Epithelial cell of prostate (primary cell): ENCODE measurements at regions not wholly inside any gene's neighbourhood (a gene's known extent, or its start where the extent isn't known, plus 50 kb on each side); places are given as distances from the start of the nearest gene placed in this dataset.
"Not testable (repeated sequence)": the region's sequence is repeated elsewhere in the genome, so short reads cannot be mapped to it uniquely, and the experiment has no call there.

Source experiments
- DNase-seq: peaks from one replicate; pipeline ENCODE4 v3.0.0-alpha.2; 2011; ENCODE audit warnings: low read depth, low spot score
- H3K27ac ChIP-seq: fragments of 450-650 bp; 2 replicates; pipeline ENCODE4 v1.5.1; 2017; ENCODE audit warnings: mild to moderate bottlenecking

DNA sequence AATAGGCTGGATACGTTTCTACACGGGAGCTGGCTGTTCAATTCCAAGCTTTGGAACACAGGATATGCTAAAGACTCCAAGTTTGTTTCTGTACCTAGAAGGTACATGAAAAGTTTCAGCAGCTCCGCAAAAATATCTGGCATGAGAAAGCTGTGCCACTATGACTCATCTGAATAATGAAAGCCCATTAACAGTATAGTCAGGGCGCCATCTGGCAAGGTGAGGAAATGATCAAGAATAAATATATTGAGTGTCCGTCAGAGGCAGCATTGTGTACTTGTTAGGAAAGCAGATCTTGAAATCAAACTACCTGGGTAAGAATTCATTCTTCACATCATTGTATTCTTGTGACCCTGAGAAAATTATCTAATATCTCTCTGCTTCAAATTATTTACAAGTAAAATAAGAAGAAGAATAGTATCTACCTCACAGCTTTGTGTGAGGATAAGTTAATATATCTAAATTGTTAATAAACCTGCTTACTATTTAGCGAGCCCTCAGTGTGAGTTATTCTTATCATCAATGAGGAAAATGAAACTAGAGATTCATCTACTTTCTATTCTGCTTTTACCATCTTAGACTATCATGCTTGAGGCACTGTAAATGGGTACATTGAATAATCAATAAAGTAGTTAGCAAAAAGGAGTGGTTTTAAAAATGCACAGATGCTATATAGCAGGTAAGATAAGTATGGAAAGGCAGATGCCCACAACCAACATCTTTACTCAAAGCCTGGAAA, 53.5 kb downstream of the FSCB start:
- no peak overlapping the region for H3K27ac ChIP-seq
- no peak for DNase-seq

DNA sequence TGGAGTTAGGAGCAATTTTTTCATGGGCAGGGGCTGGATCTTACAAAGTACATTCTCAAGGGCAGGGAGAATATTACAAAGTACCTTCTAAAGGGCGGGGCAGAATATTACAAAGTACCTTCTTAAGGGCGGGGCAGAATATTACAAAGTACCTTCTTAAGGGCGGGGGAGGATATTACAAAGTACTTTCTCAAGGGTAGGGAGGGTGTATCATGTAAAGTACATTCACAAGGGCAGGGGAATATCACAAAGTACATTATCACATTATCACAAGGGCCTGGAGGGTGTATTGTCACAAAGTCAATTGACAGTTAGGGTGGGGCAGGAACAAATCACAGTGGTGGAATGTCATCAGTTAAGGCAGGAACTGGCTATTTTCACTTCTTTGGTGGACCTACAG, 56.9 kb downstream of the FSCB start:
- H3K27ac ChIP-seq, DNase-seq: not testable (repeated sequence)

DNA sequence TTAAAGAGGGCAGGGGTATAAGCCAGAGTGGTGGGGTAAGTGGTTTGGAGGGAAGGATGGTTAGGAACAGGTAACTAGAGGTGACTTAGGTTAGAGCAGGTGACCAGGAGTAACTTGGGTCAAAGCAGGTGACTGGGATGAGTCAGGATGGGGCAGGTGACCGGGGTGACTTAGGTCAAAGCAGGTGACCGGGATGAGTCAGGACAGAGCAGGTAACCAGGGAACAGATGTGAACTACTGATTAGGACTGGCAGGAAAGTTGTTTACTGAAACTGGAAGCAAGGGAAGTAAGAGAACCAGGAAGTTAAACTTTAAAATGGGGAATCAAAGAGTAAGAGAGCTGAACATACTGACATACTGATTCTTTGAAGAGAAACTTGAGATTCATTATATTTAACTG, 57.4 kb downstream of the FSCB start:
- no peak overlapping the region for H3K27ac ChIP-seq
- DNase-seq: no peak

DNA sequence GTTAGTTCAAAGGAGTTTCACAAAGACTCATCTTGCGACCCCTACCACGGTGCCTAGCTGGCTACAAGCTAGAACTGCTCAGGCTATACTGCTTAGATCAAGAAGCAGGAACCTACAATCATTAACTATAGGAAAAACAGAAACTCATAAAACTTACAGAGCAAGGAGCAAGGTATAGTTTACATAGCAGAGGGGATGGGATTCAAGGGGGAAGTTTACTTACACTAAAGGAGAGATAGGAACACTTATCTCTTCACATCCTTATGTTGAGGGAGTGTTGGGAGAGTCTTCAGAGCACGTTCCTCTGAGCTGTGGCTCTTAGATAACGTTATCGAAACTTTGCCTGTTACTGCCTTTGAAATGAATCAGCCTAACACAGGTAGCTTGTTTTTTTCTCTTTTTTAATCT, 58.1 kb downstream of the FSCB start:
- no peak overlapping the region for H3K27ac ChIP-seq
- no peak for DNase-seq

DNA sequence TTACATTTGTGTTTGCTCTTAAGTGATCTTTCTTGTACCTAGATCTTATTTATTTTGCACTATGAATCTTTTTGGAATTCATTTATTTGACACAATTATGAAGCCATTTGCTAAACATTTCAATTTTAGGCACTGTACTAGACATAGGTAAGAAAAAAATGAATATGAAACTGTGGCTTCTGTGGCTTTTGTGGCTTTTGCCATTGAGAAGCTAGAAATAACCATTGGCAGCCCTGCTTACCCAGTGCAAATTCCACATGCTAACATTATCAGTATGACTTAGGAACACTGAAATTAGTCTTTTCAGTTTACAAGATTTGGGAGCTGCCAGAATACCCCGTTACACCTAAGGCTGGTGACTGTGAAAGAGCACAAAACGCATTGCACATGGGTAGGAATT, 60.1 kb downstream of the FSCB start:
- DNase-seq: no peak
- no peak overlapping the region for H3K27ac ChIP-seq

DNA sequence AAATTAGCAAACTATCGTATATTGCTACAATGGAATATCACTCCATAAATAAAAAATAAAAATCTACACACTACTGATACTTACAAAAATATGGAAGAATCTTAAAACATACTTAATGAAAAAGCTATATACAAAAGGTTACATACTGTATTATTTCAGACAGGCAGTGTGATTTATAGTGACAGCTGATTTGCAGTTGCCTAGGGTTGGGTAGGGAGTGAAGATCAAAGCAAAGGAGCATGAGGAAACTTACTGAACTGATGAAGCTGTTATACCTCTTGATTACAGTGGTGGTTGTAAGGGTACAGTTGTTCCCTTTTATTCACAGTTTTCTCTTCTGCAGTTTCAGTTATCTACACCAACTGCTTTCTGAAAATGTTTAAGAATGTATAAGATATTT, 62.6 kb downstream of the FSCB start:
- H3K27ac ChIP-seq: no peak overlapping the region
- no peak for DNase-seq

DNA sequence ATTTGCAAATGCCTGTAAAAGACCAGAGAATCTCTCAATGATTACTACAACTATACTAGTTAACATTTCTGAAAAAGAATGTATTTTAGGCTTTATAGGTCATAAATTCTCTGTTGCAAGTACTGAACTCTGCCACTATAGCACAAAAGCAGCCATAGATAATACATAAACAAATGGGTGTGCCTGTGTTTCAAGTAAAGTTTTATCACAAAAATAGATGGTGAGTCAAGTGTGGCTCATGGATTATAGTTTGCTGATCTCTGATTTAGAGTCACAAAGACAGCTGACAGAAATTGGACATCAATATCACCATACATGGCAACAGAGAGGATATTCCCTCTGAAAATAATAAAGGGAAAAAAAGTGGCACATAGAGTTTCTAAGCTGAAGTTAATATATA, 68.1 kb downstream of the FSCB start:
- DNase-seq: no peak
- no peak overlapping the region for H3K27ac ChIP-seq

DNA sequence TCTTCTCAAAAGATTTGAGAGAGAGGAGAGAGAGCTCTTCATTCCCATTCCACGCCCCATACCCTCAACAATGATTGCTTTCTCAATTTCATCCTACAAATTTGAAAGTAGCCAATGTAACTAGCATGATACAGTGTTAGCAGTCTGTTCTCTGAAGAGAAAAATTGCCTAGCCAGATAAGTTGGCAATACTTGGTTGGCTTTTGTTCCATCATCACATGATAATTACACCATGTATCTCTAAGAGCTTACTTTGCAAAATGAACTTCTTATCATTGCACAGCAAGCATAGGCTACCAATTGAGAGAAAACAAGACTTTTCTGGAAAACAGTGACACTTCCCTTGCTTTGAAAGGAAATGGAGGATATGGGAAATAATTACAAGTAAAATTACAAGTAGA, 68.9 kb downstream of the FSCB start:
- no peak for DNase-seq
- H3K27ac ChIP-seq: no peak overlapping the region

DNA sequence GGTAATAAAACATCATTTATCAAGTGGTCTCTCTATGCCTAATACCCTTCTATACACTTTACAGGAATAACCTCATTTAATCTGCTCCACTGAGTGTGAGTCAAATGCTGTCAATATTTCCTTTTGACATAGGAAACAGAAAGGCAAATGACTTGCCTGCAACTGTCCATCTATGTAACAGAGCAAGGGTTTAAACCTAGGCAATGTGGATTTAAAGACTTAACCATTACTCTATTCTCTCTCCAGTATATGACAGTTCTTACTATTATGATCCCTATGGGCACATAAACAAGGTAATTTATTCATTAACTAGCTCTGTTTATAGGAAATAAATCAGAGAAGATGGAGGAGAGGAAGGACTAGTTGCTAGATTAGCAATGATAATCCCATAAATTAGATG, 70.6 kb downstream of the FSCB start:
- DNase-seq: no peak
- no peak overlapping the region for H3K27ac ChIP-seq

DNA sequence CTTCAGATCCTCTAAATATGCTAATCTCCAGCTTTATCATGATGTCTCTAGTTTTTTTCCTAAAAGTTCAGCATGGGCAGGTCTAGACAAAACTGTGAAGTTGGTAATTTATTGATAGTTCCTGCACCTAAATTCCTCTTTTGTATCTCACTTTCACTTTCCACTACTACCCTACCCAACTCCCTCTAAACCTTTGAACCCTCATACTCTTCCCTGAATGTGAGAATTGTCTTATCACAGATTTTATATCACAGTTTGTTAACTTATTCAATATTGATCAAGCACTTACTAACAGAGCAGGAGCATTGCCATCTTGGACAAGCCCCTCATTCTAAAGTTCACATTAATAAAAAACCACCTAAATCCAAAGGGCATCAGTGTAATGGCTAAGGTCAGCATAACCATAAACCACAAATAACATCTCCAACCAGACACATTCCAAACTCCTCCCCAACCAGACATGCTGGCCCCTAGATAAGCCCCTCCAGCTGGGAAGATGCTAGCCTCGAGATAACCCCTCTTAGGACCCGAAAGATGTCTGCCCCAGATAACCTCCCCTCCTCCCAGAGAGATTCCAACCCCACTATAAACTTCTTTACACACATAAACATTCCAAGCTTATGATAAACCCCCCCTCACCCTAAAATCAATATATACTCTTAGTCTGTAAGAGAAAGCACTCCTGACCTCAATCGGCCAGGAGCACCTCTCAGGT, 78.7 kb downstream of the FSCB start:
- no peak for DNase-seq
- no peak overlapping the region for H3K27ac ChIP-seq

DNA sequence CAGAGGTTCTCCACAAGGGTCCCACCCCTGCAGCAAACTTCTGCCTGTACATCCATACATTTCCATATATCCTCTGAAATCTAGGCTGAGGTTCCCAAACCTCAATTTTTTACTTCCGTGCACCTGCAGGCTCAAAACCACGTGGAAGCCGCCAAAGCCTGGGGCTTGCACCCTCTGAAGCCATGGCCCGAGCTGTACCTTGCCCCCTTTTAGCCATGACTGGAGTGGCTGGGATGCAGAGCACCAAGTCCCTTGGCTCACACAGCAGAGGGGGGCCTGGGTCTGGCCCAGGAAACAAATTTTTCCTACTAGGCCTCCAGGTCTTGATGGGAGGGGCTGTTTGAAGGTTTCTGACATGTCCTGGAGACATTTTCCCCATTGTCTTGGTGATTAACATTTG, 84.4 kb downstream of the FSCB start:
- no peak overlapping the region for H3K27ac ChIP-seq
- DNase-seq: no peak

DNA sequence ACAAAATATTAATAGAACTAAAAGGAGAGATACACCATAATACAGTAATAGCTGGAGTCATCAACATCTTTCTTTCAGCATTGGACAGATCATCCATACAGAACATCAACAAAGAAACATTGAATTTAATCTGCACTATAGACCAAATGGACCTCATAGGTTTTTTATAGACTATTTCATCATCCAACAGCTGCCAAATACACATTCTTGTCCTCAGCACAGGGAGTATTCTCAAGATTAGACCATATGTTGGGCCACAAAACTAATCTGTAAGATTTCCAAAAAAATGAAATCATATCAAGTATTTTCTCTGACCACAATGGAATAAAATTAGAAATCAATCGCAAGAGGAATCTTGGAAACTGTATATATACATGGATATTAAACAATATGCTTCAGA, 86.9 kb downstream of the FSCB start:
- no peak overlapping the region for H3K27ac ChIP-seq
- DNase-seq: no peak

DNA sequence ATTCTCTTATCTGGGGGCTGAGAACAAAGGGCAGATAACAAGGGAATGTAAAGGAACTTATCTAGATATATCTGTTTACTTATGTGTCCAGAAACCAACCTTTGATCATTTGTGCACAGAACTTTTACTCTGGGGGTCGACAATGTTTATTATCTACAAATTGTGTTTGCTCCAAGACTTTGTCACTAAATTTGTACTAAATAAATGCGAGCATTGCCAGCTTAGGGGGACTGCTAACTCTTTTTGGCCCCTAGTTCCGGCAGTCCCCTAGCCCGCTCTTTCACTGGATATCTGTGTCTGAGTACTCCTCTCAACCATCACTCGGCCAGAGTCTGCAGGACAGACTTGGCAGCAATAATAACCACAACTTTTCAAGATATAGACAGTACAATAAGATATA, 88.2 kb downstream of the FSCB start:
- DNase-seq: no peak
- H3K27ac ChIP-seq: no peak overlapping the region

DNA sequence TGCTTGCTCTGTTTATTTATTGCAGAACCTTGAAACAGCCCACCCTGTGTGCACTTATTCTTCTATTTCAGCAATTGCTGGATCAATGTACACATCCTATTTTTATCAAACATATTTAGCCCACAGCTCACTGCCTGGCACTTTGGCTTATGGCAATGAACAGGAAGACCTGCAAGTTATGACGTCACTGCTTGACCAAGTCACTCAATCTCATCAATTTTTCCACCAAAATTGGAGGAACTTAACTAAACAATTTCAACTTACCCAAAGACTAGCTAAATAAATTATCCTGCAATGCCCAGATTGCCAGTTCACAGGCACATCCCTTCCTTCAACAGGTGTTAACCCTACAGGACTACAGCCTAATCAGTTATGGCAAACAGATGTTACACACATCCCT, 89.3 kb downstream of the FSCB start:
- no peak for DNase-seq
- H3K27ac ChIP-seq: no peak overlapping the region

DNA sequence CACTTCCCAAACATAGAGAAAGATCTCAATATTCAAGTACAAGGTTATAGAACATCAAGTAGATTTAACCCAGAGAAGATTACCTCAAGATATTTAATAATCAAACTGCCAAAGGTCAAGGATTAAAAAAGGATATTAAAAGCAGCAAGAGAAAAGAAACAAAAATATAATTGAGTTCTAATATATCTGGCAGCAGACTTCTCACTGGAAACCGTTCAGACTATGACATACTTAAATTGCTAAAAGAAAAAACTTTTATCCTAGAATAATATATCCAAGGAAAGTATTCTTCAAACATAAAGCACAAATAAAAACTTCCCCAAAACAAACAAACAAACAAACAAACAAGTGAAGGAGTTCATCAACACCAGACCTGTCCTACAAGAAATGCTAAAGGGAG, 92.4 kb downstream of the FSCB start:
- DNase-seq: no peak
- H3K27ac ChIP-seq: no peak overlapping the region

DNA sequence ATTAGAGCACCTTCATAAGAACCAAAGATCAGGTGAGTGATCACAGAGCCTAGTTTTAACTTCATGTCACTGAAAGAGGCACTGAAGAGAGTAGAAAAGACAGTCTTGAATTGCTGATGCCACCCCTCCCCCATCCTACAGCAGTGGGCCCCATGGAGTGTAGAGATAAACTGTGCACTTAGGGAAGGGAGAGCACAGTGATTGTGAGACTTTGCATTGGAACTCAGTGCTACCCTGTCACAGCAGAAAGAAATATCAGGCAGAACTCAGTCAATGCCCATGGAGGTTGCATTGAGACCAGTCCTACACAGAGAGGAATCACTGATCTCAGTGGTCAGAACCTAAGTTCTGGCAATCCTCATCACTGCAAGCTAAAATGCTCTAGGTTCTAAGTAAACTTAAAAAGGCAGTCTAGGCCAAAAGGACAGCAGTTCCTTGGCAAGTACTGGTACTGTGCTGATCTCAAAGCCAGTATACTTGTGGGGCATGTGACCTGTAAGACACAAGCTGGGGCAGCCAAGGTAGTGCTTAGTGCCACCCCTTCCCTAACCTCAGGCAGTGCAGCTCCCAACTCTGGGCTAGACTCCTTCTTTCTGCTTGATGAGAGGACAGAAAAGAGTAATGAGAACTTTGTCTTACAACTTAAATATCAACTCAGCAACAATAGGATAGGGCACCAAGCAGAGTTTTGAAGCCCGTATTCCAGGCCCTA, 94.1 kb downstream of the FSCB start:
- no peak for DNase-seq
- no peak overlapping the region for H3K27ac ChIP-seq

DNA sequence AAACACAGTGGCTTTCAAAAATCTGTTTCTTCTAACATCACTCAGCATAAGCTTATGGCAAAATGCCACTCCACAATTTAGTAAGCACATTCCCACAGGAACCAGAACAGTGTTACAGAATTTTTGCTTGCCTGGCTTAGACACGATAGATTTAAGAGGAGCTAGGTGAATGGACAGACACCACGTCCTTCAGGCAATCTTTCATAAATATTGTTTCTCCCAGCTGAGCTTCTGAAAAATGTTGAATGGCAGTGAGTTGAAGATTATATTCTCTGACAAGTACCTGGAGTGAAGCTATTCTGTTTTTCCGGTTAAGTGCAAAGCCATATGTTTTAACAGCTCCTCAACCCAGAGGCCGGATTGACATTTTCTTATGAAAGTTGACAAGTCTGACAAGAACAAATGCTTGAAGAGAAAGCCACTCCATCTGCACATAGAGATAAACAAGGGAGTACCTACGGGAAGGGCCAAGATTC, 102.0 kb downstream of the FSCB start:
- DNase-seq: no peak
- no peak overlapping the region for H3K27ac ChIP-seq

DNA sequence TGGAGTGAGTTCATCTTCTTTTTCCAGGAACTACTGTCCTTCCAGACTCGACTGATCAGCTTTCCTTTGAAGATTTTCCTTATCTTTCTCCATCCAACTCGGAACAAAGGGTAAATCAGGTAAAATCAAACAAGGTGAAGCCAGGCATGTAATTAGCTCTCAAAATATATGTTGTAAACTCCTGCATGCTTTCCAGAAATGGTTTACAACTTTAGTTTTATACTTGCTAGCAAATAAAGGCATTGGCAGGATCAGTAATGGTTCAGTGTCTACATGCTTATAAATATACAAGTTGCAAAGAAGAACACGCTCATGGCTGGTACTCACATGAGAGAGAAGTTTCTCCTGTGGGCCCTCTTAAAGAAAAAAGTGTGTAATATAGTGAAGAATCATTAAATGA, 102.5 kb downstream of the FSCB start:
- H3K27ac ChIP-seq: no peak overlapping the region
- no peak for DNase-seq

DNA sequence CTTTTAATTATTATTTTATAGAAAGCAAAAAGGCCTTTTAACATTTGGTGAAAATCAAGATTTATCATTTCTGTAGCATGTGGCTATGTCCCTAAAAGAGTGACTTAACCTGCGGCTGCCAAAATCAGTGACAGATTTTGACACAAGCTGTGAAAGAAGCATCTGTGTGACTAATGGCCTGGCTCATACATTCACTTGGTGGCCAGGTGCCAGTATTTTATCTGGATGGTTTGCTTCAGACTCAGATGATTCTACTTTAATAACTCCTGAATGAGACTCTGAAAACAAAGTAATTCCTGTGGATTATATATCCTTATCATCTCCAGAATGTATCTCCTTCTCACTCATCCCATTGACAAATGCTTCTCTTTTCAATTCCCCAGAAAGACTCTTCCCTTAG, 103.0 kb downstream of the FSCB start:
- no peak overlapping the region for H3K27ac ChIP-seq
- no peak for DNase-seq

DNA sequence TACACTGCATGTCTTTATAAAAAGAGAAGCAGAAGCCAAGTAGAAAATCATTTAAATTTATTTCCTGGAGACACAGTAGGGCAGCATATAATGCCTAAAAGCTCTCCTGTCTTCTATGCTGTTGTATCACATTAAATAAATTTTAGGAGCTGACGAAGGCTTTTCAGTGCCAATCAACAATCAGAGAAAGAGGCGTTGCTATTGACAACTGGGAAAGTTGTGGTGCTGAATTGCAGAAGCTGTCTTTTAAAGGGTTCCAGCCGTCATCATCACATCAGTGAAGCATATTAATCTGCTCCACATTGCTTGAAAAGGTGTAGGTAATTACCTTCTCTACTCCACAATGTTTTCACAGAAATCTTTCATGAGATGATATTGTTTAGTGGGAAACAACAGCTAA, 103.9 kb downstream of the FSCB start:
- no peak for DNase-seq
- no peak overlapping the region for H3K27ac ChIP-seq

DNA sequence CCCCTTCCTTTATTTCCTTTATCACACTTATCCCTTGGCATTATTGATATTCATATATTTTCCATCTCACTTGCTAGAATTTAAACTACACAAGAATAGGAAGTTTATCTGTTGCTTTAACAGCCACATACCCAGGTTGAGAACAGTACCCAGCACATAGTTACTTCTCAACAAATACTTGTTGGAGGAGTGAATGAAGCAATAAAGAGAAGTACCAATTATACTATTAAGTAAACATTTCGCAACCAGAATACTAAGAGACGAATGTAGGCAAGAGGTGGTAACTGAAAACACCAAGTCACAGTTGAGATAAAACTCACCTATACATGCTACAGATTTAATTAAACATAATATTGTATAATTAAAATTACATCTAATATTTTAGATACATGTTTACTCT, 110.9 kb downstream of the FSCB start:
- no peak for DNase-seq
- H3K27ac ChIP-seq: no peak overlapping the region
